Activated T-cell treated with anti-CD3 and anti-CD28 coated beads for 48 hours (primary cell): ENCODE measurements at regions not wholly inside any gene's neighbourhood (a gene's known extent, or its start where the extent isn't known, plus 50 kb on each side); places are given as distances from the start of the nearest gene placed in this dataset.
"Not testable (repeated sequence)": the region's sequence is repeated elsewhere in the genome, so short reads cannot be mapped to it uniquely, and the experiment has no call there.

Source experiments
- DNase-seq: peaks from one replicate; pipeline ENCODE4 v3.0.0-alpha.2; 2020; ENCODE audit warnings: low read depth

DNA sequence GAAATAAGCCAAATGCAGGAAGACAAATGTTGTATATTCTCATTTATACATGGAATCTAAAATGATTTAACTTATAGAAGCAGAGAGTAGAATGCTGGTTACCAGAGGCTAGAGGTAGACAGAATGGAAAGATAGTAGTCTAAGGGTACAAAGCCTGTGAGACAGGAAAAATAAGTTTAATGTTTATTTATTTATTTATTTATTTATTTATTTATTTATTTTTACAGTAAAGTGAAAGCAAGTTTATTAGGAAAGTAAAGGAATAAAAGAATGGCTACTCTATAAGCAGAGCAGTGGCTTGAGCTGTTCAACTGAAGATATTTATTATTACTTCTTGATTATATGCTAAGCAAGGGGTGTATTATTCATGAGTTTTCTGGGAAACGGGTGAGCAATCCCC lies 203.2 kb downstream of the LAS1L start:
- DNase-seq: no peak

DNA sequence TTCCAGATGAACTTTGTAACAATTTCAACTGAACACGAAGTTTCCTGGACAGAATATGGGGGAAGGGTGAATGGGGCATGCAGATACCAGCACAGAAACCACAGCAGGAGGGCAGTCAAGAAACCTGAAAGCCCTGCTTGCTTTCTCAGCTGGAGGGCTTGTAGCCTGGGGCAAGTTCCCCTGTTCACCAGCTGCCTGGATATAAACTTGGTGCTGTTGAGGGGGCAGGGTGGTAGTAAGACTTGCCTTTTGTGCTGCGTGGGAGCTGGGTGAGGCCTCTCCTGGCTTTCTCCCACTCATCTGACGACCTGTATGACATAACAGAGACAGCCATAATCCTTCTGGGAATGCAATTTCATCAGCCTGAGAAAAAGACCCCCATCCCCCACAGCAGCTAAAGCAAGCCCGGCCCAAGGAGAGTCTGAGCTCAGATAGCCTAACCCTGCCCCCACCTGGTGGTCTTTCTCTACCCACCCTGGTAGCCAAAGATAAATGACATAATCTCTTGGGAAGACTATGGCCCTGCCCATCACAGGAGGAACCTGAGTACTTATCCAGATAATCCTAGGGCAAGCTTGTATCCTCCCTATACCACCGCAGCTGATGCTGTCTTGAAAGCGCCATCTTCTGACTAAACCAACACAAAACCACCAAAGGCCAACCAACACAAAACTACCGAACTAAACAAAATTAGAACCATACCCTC lies 234.3 kb downstream of the LAS1L start:
- no peak for DNase-seq

DNA sequence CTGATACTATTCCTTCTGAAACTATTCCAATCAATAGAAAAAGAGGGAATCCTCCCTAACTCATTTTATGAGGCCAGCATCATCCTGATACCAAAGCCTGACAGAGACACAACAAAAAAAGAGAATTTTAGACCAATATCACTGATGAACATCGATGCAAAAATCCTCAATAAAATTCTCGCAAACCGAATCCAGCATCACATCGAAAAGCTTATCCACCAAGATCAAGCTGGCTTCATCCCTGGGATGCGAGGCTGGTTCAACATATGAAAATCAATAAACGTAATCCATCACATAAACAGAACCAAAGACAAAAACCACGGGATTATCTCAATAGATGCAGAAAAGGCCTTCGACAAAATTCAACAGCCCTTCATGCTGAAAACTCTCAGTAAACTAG lies 251.7 kb downstream of the LAS1L start:
- not testable (repeated sequence) for DNase-seq

DNA sequence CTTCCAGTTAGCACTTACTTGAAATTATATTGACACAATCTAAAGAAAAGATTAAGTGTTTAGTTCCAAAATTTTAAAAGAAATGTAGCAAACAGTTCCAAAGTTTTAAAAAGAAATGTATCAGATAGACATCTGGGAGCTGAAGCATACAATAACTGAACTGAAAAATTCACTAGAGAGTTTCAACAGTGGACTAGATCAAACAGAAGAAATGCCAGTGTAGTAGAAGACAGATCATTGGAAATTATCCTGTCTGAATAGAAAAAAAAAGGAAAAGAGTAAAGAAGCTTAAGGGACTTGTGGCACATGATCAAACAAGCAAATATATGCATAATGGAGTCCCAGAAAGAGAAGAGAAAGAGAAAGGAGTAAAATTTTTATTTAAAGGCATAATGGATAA lies 261.4 kb downstream of the LAS1L start:
- no peak for DNase-seq

DNA sequence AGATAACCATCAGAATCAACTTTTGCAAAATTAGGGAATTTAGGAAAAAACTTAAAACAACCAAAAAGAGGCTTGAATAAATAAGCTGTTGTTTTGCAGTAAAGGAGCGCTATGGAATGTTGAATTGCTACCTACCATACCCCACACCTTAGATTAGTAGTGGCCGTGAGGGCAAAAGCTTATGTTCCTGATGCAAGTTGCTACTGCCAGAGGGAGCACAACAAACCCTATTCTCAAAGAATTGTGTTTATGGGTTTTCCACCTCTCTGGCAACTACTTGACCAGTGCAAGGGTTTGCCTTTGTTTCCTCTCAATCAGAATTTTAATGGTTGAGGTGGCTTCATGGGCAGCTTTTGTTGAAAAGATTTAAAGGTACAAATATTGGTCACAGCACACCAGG lies 268.1 kb downstream of the LAS1L start:
- DNase-seq: no peak

DNA sequence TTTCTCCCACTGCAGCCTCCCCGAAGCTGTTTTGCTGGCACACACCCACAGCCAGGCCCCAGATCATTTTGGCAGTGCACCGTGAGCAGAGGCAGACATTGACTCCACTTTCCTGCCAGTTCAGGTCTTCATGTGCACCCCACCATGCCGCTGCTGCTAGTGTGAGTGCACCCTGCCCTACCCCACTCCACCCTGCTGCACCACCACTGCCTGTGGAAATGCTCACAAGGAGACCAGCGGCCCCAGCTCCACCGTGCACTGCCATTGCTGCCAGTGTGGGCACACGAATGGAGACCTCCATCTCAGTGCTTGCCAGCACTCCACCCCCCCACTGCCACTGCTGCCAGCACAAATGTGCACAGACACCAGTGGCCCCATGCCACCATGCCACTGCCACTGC lies 277.6 kb upstream of the ZC4H2 start:
- no peak for DNase-seq

DNA sequence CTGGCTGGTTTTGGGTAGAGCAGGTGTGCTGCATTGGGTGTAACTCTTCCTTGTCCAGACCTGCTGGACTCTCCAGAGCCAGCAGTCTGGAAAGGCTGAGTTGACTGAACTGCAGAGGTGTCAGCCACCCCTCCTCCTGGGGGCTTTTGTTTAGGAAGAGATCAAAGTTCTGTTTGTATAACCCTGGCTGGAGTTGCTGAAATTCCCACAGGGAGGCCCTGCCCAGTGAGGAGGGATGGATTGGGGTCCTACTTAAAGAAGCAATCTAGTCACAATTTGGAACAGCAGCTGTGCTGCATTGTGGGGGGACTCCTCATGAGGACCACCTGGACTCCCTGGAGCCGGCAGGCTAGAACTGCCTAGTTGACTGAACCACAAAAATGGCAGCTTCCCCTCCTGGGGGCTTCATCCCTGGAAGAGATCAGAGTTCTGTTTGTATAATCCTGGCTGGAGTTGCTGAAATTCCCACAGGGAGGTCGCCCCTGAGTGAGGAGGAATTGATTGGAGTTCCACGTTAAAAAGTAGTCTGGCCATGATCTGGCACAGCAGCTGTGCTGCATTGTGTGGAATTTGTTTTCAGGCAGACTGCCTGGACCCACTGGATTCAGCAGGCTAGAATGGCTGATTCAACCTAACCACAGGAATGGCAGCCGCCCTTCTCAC lies 264.9 kb upstream of the ZC4H2 start:
- DNase-seq: no peak

DNA sequence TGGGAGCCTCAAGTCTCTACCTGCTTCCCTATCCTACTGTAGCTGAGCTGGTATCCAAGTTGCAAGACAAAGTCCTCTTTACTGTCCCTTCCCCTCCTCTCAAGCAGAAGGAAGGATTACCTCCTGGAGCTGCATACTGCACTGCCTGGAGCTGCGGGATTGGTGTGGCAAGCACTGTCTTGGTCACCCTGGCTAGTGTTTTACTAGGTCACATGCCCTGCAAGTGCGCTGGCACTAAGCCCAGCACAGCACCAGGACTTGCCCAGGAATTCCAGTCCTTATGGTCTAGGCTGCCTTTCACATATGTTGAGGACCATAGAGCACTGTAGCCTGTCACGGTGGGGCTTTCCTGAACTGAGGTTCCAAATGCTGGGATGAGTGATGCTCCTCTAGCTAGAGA lies 227.3 kb upstream of the ZC4H2 start:
- no peak for DNase-seq

DNA sequence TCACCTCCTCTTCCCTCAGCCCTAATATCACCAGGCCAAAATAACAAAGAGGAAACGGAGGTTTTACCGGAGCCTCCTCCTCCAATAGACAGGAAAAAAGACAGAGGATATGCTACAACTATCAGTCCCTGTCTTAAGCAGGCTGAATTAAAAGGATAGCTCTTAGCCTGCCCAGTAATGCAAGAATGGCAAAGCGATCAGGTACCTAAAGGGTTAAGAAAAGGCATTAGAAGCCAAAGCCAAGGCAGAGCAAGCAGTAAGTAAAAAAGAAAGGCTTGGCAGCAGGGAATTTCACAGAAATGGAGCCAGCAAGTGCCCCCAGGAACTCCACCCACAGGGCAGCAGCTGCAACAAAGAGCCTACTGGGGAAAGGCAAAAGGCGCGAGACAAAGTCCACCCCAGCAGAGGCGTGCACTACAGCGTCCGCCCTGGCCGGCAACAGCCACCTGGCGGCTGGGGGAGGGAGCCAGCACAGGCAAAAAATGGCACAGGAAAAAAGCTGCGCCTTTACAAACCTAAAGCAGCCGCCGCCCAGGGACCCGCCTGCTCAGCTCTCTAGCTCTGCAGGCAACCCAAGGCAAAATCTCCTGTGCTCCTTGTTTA lies 220.6 kb upstream of the ZC4H2 start:
- DNase-seq: no peak

DNA sequence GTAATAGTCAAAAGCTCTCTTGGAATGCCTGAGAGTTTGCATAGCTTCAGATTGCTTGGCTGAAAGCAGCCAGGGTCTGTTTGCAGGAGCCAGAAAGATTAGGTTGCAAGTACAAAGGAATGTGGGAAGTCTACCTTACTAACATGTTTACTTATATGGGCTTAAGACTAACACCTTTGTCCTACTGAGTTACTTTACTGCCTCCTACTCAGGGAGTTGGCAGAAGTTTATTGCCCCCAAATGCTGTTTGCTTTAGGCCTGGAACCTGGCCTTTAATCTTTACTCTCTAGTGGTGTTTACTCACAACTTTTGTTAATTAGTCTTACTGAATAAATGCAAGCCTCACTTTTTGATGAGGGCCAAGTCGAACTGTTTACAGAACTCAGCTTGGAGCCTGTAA lies 219.4 kb upstream of the ZC4H2 start:
- no peak for DNase-seq

DNA sequence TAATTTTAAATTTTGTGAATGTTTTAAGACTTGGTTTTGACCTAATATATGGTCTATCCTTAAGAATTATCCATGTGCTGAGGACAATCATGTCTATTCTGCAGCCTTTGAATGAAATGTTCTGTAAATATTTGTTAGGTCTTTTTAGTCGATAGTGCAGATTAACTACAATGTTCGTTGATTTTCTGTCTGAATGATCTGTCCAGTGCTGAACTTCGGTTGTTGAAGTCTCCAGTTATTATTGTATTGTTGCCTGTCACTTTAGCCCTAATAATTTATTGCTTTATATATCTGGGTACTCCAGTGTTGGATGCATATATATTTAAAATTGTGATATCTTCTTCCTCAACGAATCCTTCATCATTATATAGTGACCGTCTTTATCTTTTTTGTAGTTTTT lies 218.3 kb upstream of the ZC4H2 start:
- DNase-seq: no peak

DNA sequence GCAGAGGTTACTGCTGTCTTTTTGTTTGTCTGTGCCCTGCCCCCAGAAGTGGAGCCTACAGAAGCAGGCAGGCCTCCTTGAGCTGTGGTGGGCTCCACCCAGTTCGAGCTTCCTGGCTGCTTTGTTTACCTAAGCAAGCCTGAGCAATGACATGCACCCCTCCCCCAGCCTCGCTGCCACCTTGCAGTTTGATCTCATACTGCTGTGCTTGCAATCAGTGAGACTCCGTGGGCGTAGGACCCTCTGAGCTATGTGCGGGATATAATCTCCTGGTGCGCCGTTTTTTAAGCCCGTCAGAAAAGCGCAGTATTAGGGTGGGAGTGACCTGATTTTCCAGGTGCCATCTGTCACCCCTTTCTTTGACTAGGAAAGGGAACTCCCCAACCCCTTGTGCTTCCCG lies 187.1 kb upstream of the ZC4H2 start:
- DNase-seq: not testable (repeated sequence)

DNA sequence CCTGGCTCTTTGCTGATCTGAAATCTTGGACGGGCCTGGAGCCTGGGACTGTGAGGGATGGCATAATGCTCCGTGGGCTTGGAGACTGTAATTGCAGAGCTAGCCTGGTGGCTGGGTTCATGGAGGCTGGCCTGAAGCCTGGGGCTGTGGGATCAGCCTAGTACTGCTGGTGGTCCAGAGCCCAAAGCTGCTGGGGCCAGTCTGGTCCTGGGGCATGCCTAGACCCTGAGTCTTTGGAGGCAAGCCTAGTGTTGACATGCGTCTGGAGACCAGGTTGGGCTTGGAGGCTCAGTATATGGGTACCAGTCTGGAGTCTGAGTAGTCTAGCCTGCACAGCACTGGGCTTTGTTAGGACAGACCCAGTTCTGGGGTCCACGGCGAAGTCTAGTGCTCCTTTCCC lies 172.0 kb upstream of the ZC4H2 start:
- DNase-seq: no peak

DNA sequence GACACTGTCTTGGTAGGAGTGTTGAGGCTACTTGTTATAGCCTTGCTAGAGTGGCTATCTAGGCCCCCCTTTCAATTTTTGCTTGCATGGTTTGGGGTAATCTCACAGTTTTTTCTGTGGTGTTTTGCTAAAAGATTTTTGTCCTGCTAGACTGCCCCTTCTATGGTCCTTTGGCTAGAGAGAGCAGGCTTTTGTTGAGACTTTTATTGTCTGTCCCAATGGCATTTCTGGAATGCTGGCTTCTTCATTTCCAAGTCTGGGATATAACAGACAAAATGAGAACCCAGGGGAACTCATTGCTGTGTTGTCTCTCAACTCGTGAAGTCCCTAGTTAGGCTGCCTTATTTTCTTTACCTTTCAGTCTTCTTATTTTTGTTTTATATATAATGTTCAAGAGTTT lies 160.2 kb upstream of the ZC4H2 start:
- DNase-seq: no peak

DNA sequence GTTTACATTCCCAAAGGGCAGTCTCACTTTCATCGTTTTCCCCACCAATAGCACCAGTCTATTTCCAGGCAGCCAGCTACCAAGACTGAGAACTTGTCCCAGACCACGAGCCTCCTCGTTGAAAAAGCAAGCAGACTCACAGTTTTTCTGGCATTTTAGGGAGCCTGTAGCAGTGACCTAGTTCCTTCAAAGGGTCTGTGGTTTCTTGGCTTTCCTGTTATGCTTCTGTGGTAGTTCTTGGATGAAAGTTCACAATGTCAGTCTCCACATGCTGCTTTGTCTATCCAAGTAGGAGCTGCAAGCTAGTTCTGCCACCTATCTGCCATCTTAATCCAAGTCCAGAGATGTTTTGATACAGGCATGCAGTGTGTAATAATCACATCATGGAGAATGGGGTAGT lies 151.6 kb upstream of the ZC4H2 start:
- DNase-seq: no peak

DNA sequence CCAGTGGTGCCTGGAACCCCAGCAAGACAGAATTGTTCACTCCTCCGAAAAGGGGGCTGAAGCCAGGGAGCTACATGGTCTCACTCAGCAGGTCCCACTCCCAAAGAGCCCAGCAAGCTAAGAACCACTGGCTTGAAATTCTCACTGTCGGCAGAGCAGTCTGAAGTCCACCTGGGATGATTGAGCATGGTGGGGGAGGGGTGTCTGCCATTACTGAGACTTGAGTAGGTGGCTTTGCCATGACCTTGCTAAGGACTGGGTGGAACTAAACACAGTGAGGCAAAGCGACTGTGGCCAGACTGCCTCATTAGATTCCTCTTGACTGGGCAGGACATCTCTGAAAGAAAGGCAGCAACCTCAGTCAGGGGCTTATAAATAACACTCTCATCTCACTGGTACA lies 122.6 kb upstream of the ZC4H2 start:
- DNase-seq: no peak

DNA sequence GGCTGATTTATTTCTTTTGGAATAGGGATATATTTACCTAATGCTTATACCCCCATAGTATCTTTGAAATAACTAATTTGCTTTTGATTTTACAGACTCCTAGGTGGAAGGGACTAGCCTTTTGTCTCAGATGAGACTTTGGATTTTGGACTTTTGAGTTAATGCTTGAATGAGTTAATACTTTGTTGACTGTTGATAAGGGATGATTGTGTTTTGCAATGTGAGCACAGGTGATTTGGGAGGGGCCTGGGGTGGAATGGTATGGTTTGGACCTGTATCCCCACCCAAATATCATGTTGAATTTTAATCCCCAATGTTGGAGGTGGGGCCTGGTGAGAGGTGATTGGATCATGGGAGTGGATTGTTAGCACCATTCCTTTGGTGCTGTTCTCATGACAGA lies 117.4 kb upstream of the ZC4H2 start:
- no peak for DNase-seq

DNA sequence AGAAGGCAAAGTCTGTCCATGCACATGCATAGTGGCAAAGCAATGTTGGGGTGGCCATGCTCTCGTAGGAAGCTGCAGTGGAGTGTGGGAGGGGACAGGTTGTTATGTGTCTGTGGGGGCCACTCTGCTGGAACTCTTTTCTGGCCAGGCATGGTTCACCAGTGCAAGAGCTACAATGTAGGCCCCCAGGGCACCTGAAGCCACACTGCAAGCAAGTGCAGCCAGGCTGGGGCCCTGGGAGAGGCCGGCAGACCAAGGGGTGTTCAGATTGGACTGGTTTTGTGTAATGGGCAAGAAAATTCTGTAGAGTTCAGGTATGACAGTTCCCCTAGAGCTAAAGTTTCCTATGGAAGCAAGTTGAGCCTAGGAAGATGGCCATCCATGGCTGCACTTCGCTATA lies 97.0 kb upstream of the ZC4H2 start:
- no peak for DNase-seq

DNA sequence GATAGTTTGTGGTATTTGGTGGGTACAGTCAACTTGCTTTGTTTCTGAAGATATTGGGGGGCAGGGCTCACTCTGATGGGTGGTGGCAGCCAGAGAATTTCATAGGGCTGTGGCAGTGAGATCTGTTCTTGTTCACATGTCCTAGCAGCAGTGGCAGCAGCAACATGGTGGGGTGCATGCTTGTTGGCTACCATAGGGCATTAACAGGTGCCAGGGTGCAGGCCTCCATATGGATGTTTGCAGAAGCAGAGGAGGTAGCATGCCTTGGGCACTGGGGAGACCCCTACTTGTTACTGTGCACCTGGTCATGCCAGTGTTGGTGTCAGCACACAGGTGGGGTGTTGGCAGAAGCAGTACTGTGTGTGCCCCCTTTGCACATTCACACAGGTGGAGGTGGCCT lies 96.3 kb upstream of the ZC4H2 start:
- no peak for DNase-seq

DNA sequence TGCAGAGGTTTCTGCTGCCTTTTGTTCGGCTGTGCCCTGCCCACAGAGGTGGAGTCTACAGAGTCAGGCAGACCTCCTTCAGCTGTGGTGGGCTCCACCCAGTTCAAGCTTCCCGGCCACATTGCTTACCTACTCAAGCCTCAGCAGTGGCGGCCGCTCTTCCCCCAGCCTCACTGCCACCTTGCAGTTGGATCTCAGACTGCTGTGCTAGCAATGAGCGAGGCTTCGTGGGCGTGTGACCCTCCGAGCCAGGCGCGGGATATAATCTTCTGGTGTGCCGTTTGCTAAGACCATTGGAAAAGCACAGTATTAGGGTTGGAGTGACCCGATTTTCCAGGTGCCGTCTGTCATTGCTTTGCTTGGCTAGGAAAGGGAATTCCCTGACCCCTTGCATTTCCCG lies 82.4 kb upstream of the ZC4H2 start:
- DNase-seq: not testable (repeated sequence)

DNA sequence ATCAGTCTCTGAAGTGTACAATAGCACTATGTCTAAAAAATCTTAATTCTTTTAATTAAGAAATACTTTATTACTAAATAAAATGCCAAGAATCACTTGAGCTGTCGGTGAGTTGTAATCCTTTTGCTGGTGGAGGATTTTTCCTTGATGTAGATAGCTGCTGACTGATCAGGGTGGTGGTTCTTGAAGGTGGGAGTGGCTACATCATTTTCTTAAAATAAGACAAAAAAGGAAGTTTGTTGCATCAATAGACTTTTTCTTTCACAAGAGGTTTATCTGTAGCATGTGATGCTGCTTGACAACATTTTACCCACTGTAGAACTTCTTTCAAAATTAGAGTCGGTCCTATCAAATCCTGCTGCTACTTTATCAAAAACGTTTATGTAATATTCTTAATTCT lies 68.8 kb upstream of the ZC4H2 start:
- no peak for DNase-seq

DNA sequence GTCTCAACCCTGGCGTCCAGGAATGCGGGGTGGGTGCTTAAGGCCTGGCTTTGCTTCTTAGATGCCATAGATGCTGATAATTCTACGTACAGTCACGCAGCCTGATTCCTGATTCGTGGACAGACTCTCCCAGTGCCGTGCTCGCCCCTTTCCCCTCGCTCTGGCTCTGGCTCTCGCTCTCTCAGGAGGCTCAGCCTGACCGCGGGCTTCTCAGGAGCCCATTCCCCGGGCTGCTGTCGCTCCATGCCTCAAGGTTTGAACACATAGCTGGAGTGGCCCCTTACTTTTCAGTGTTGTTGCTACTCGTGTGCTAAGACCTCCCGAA lies 59.2 kb upstream of the ZC4H2 start:
- no peak for DNase-seq

DNA sequence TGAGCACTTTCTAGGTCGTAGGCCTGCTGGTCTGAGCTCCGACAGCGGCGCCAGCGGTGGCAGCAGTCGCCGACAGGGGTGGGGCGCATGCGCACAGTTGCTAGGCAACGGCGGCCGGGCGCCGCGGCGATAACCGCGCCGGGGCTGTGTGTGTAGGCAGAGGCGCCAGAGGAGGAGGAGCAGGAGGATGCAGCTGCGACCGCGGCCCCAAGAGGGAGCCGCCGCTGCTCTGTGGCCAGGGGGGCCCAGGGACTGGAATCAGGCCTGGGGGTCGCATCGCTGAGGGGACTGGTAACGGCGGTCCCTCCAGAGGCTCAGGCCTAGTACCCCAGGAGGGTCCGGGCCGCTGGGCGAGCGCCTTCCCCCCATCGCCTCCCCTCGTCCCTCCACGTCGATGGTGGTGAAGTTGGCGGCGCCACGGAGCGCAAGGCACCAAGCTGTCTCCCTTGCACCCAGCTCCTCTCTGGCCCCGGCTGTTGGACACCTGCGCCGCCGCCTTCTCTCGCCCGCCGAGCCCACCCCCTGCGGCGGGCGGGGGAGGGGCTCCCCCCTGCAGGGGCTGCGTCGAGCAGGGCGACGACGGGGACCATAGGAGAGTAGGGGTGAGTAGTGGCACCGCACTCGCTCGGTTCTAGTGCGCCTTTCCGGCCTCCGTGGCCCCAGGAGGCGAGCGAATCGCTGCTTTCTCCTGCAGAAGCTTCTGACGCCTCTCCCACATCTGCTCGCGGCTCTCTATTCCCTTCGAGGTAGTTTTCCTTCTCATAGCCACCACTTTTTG lies 58.6 kb upstream of the ZC4H2 start, which contains the start of gene ZC3H12B:
Gene ZC3H12B, plus strand, starts transcription at position 159 of the 778 bp plus-strand sequence.
- DNase-seq: peak; percentile 78
